Aorta (tissue), 5 donors: ENCODE measurements at regions not wholly inside any gene's neighbourhood (a gene's known extent, or its start where the extent isn't known, plus 50 kb on each side); places are given as distances from the start of the nearest gene placed in this dataset.

Source experiments
- ATAC-seq: fragments of 200-7000 bp; cut with Tn5 transposase; one replicate; pipeline ENCODE4 v1.9.1; 2022; ENCODE audit warnings: moderate library complexity; ENCODE audit not compliant: low FRiP score
- DNase-seq, 2 donors: peaks; one replicate each; pipeline ENCODE4 v3.0.0-alpha.2; 2020
- H3K27ac ChIP-seq, 2 donors: one replicate each; pipeline ENCODE4 v1.5.1; 2013; ENCODE audit warnings: low read length in 2 of 2, mild to moderate bottlenecking in 2 of 2, moderate library complexity in 2 of 2, control low read depth in 1 of 2, inconsistent platforms in 1 of 2, low read depth in 1 of 2
- H3K27me3 ChIP-seq, 2 donors: one replicate each; pipeline ENCODE4 v1.6.1; 2013; ENCODE audit warnings: control low read depth in 1 of 2, low read length in 1 of 2, mild to moderate bottlenecking in 1 of 2, moderate library complexity in 1 of 2; ENCODE audit not compliant: insufficient read depth in 2 of 2, control insufficient read depth in 1 of 2
- H3K36me3 ChIP-seq, 2 donors: one replicate each; pipeline ENCODE4 v1.6.1; 2013; ENCODE audit warnings: control low read depth in 1 of 2, low read length in 1 of 2, mild to moderate bottlenecking in 1 of 2; ENCODE audit not compliant: insufficient read depth in 2 of 2, control insufficient read depth in 1 of 2
- H3K4me1 ChIP-seq, 2 donors: one replicate each; pipeline ENCODE4 v1.6.1; 2013; ENCODE audit warnings: low read length in 2 of 2, control low read depth in 1 of 2, mild to moderate bottlenecking in 1 of 2, moderate library complexity in 1 of 2; ENCODE audit not compliant: insufficient read depth in 2 of 2, control insufficient read depth in 1 of 2
- H3K4me3 ChIP-seq, 2 donors: one replicate each; pipeline ENCODE4 v1.5.1; 2013; ENCODE audit warnings: low read length in 2 of 2, control low read depth in 1 of 2, mild to moderate bottlenecking in 1 of 2
- H3K9me3 ChIP-seq: one replicate; pipeline ENCODE4 v1.6.1; 2013; ENCODE audit warnings: mild to moderate bottlenecking, low read length; ENCODE audit not compliant: control insufficient read depth
- WGBS, 2 donors: extraction: QIAGEN DNeasy Blood & Tissue Kit; methylation state at CpG; one replicate each; pipeline ENCODE4 v1.1.7; 2013; 5-methylcytosine and 5-hydroxymethylcytosine counted together
- intact Hi-C, 2 donors: fragments of 100-400 bp; cut with DNase I; formaldehyde crosslinking; loops; one replicate each; pipeline versions ENCODE4 v1.14.2 to v1.15.0; 2022
- donor health status: healthy with polysubstance abuse.
- donor health status: Bipolar disorder and iron deficiency.
- donor health status: DM: no; HTN: no; CAD: no.
- donor health status: DM: no; HTN: no; CAD: no.
- donor health status: DM: yes; HTN: yes; CAD: no.

DNA sequence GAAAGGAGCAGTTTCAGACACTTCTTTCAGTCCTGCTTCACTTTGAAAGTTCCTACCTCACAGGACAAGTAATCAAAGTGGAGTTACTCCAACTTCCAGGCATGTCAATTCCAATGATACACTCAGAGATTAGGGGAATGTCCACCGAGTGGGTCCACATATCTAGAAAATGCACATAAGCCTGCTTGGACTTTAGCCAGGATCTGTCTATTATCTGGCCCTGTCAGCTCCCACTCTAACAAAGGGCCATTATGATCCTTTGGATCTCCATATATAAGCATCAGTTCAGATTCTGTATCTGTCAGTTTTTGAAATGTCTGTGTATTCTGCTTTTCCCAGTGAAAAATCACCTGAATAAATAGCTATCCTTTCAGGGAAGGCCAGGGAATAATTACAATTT, 112.9 kb upstream of the ATXN7L3B start:
- no peak for ATAC-seq
- Histone ChIP-seq H3K9me3 (no peaks in the 10 kb centered on the region), H3K27ac (no peak overlapping the region), H3K4me3 (no peak overlapping the region), H3K27me3 (no peaks in the 10 kb centered on the region), H3K4me1 (no peaks in the 10 kb centered on the region), H3K36me3 (no peaks in the 10 kb centered on the region)
- no peak for DNase-seq
- WGBS, 2 donors, result 10 to 18% methylated on average over 1 of the region's 1 CpG
- intact Hi-C loops, result no loop called here

DNA sequence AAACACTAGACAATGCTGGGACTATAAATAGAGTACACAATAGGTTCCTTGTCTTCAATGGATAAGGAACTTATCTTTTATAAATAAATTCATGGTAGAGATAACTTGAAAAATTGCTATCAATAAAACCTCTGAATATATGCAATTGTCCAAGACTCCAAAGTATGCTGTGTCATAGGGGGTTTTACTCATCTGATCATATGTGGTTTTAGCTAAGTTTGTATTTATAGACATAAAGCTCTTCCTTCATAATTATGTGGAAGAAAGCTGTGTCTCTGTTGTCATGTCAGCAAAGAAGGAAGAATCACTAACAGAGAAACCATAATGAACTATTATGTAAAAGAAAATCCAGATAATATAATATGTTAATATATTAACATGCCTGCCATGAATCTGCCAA, 111.5 kb upstream of the ATXN7L3B start:
- DNase-seq, result no peak
- no peak for ATAC-seq
- Histone ChIP-seq H3K27me3 (no peaks in the 10 kb centered on the region), H3K27ac (no peak overlapping the region), H3K36me3 (no peaks in the 10 kb centered on the region), H3K9me3 (no peaks in the 10 kb centered on the region), H3K4me3 (no peak overlapping the region), H3K4me1 (no peaks in the 10 kb centered on the region)
- intact Hi-C loops, result no loop called here

DNA sequence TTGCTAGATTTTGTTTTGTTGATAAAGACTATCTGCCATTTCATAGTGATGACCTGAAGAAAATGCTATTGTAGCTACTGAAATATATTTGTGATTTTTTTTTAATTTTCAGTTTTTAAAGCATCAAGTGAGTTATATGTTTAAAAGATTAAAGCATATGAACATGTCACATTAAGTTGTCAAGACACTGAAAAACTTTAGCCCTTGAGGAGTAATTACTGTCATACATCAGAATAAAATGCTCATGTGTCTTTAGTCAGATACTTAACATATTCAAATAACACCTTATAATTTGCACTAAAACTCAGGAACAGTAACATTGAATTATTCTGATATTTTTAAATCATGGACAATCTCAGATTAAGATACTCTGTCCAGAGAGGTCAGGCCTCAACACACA, 108.1 kb upstream of the ATXN7L3B start:
- intact Hi-C loops, result no loop called here
- DNase-seq (no peak), ATAC-seq (no peak)
- Histone ChIP-seq H3K27me3 (no peaks in the 10 kb centered on the region), H3K27ac (no peak overlapping the region), H3K36me3 (no peaks in the 10 kb centered on the region), H3K9me3 (no peaks in the 10 kb centered on the region), H3K4me3 (no peak overlapping the region), H3K4me1 (no peaks in the 10 kb centered on the region)

DNA sequence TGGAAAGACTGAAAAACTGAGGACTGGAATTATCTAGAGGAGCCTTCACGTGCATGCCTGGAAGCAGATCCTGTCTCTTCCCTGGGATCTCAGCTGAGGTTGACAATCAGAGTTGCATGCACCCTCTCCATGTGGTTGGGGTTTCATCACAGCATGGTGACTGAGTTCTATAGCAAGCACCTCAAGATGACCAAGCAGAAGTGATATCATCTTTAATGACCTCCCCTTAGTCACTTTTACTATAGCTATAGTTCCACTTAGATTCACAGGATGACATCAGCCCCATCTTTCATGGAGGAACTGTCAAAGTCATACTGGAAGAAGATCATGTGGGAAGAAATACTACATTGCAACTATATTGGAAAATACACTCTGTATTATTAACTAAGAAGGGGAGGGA, 105.8 kb upstream of the ATXN7L3B start:
- H3K4me1 ChIP-seq, result no peaks in the 10 kb centered on the region
- H3K27me3 ChIP-seq, result no peaks in the 10 kb centered on the region
- no peaks in the 10 kb centered on the region for H3K36me3 ChIP-seq
- H3K27ac ChIP-seq, result no peak overlapping the region
- no peak overlapping the region for H3K4me3 ChIP-seq
- 73 to 85% methylated on average over 1 of the region's 1 CpG for WGBS, 2 donors
- no peak for ATAC-seq
- DNase-seq, result no peak
- intact Hi-C loops, result no loop called here
- H3K9me3 ChIP-seq, result no peaks in the 10 kb centered on the region

DNA sequence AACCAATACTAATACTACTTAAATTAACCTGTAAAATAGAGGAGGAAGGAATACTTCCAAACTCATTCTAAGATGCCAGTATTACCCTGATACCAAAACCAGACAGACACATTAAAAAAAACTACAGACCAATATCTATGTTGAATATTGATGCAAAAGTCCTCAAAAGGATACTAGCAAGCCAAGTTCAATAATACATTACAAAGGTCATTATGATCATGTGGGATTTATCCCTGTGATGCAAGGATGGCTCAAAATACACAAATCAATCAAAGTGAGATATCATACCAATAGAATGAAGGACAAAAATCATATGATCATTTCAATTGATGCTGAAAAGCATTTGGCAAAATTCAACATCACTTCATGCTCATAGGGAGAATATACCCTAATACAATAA, 97.2 kb upstream of the ATXN7L3B start:
- intact Hi-C loops, result no loop called here
- no peak for ATAC-seq
- H3K36me3 ChIP-seq, result no peaks in the 10 kb centered on the region

DNA sequence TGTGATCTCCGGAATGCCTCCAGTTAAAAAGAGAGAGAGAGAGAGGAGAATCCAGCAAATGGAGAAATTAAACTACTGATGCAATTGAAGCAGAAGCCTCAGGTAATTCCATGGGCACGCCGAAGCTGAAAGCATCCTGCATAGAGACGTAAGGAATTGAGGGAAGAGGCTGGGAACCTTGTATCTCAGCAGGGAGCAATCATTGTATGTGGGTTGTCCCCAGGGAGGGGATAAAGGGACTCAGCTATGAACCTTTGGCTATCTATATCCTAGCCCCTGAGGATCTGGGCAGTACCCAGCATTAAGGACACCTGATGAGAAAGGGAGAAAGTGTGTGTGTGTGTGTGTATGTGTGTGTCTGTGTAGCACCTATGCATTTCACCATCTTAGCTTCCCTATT, 95.8 kb upstream of the ATXN7L3B start:
- 52 to 64% methylated on average over 4 of the region's 4 CpGs for WGBS, 2 donors
- no peak for ATAC-seq

More for the DNA sequence above, 97.2 kb upstream of the ATXN7L3B start:
- no peak overlapping the region for H3K4me3 ChIP-seq
- H3K27ac ChIP-seq, result no peak overlapping the region
- DNase-seq, result no peak
- no peaks in the 10 kb centered on the region for H3K4me1 ChIP-seq
- no peaks in the 10 kb centered on the region for H3K27me3 ChIP-seq
- no peaks in the 10 kb centered on the region for H3K9me3 ChIP-seq

DNA sequence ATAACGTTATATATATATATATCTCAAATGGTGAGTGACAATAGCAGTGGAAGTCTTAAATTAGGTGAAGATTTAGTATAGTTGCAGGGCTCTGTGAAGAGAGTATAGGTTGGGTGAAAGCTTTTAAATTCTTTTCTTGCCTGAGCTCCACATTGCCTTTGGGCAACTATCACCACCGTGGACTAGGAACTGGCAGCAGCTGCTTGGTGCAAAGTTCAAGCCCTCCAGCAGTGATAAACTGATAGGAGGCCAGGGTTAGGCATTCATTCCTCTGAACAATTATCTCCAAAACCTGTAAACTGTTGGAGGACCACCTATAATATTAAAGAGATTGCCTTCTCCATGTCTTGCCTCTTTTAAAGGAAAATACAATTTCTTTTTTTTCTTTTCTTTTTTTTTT, 91.2 kb upstream of the ATXN7L3B start:
- no peak for DNase-seq
- WGBS, 2 donors, result 69 to 71% methylated on average over 2 of the region's 2 CpGs

More for the DNA sequence above, 95.8 kb upstream of the ATXN7L3B start:
- intact Hi-C loops, result no loop called here
- Histone ChIP-seq H3K4me3 (no peak overlapping the region), H3K9me3 (no peaks in the 10 kb centered on the region), H3K27me3 (no peaks in the 10 kb centered on the region), H3K4me1 (no peaks in the 10 kb centered on the region), H3K36me3 (no peaks in the 10 kb centered on the region), H3K27ac (no peak overlapping the region)
- no peak for DNase-seq

DNA sequence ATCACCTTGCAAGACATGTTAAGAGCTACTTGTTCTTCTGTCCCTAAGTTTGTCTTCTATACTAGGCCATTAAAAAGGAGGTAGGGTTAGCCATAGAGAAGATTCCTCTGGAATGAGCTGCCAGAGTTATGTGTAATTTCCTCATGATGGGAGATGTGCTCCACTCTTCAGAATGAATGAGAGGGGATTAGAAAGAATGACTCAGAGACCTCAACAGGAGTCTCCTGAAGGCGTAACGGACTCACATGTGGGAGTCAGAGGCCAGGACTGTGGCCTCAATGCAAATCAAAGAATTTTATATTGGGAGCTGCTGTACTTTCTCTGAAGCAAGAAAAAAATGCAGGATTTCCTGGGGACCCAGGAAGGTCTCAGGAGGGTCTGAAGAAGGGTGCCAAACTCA, 87.8 kb upstream of the ATXN7L3B start:
- H3K27me3 ChIP-seq, result peaks cover 0 to 2% of the 10 kb centered on the region in 2 donors
- H3K27ac ChIP-seq, result no peak overlapping the region
- no peak for ATAC-seq
- no peak for DNase-seq
- 75 to 80% methylated on average over 2 of the region's 2 CpGs for WGBS, 2 donors
- H3K36me3 ChIP-seq, result no peaks in the 10 kb centered on the region
- no peaks in the 10 kb centered on the region for H3K9me3 ChIP-seq
- intact Hi-C loops, result no loop called here
- no peaks in the 10 kb centered on the region for H3K4me1 ChIP-seq
- H3K4me3 ChIP-seq, result no peak overlapping the region

More for the DNA sequence above, 91.2 kb upstream of the ATXN7L3B start:
- no peak overlapping the region for H3K4me3 ChIP-seq
- H3K27ac ChIP-seq, result no peak overlapping the region
- ATAC-seq, result no peak
- no peaks in the 10 kb centered on the region for H3K36me3 ChIP-seq
- peaks cover 0 to 2% of the 10 kb centered on the region in 2 donors for H3K27me3 ChIP-seq
- H3K9me3 ChIP-seq, result no peaks in the 10 kb centered on the region
- no peaks in the 10 kb centered on the region for H3K4me1 ChIP-seq
- intact Hi-C loops, result no loop called here

DNA sequence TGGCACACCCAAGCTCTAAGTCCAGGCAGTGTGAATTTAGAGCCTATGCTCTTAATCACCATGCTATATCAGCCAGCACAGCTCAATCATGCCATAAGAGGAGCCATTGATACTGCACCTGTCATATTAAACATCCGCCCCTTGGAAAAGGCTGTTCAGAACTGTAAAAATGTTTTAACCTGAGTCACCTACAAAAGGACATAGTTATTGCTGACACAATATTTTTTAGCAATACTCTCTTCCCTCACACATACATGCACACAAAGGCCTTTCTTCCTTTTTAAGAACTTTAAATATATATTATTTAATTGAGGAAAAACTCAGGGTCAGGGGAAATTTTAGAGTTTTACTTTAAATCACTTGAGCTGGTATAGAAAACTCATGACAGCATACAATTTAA, 83.5 kb upstream of the ATXN7L3B start:
- Histone ChIP-seq H3K27ac (no peak overlapping the region), H3K27me3 (no peaks in the 10 kb centered on the region), H3K4me1 (no peaks in the 10 kb centered on the region), H3K9me3 (no peaks in the 10 kb centered on the region), H3K36me3 (no peaks in the 10 kb centered on the region), H3K4me3 (no peak overlapping the region)
- intact Hi-C loops, result no loop called here
- no peak for ATAC-seq
- WGBS, 2 donors, result 88% methylated on average over 1 of the region's 1 CpG
- DNase-seq, result no peak
